ENCODE measurements at regions not wholly inside any gene's neighbourhood (a gene's known extent, or its start where the extent isn't known, plus 50 kb on each side); places are given as distances from the start of the nearest gene placed in this dataset.

DNA sequence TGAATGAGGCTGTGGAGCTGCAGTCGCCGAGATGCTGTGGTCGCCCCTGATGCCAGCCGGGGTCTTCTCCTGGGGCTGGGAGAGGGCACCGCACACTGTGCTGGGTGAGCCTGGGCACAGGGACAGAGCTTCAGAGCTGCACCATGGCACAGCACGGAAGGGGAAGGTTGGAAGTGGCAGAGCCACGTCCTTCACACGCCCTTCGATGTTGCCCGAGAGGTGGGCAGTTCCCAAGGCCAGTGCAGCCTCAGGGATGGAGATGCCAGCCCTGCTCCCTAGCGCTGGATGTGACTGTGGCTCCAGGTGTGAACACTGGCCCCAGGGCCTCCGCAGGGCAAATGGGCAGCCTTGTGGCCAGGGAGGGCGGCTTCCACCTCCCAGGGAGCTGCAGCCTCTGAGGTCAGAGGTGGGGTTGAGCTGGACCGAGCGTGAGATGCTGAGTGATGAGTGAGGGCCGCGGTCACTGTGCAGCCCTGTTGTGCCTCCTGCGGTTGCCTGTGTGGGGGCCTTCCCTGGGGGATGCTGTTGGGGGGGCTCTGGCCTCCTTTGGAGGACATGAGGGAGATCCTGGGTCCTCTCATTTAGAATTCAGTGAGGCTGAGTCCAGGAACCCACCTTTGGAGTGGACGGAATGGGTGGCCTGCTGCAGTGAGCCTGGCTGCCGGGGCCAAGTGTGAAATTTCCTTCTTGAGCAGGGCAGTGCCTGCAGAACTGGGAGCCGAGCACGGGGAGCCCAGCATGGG is 1090.0 kb downstream of the BRD1 start:
- TF ChIP-seq, protein P1, sequence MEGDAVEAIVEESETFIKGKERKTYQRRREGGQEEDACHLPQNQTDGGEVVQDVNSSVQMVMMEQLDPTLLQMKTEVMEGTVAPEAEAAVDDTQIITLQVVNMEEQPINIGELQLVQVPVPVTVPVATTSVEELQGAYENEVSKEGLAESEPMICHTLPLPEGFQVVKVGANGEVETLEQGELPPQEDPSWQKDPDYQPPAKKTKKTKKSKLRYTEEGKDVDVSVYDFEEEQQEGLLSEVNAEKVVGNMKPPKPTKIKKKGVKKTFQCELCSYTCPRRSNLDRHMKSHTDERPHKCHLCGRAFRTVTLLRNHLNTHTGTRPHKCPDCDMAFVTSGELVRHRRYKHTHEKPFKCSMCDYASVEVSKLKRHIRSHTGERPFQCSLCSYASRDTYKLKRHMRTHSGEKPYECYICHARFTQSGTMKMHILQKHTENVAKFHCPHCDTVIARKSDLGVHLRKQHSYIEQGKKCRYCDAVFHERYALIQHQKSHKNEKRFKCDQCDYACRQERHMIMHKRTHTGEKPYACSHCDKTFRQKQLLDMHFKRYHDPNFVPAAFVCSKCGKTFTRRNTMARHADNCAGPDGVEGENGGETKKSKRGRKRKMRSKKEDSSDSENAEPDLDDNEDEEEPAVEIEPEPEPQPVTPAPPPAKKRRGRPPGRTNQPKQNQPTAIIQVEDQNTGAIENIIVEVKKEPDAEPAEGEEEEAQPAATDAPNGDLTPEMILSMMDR (IDR thresholded peaks at IDR 0.05): no peak
- TF ChIP-seq EP300 (IDR thresholded peaks at IDR 0.05) (no peak), POLR2A (IDR thresholded peaks at IDR 0.05) (no peak)
